ENCODE measurements at regions not wholly inside any gene's neighbourhood (a gene's known extent, or its start where the extent isn't known, plus 50 kb on each side); places are given as distances from the start of the nearest gene placed in this dataset.

GRCh38 chr5:159832073-159832472 is 84.2 kb upstream of the ADRA1B start:
- DNase-seq, result no peak

DNA sequence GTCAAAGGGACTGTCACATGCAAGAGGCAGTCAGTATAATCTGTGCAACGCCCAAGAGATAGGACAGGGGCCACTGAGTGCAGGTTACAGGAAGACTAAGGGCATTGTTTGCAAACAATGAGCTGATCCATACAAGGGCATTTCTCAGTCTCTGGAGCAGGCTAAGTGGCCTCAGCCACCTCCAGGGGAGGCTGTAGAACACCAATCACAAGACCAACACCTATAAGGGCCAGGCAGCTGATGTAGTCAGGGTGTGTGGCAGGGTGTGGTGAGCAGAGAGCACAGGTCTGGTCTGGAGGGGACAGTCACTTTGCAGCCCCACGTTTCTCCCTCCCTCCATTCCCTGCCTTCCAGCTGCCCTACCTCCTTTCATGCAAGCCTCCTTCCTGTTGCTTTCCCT is 83.2 kb upstream of the ADRA1B start:
- DNase-seq, result no peak

- DNase-seq, result no peak
Measured at GRCh38 chr5:159833846-159834245, 82.4 kb upstream of the ADRA1B start.

GRCh38 chr5:159835548-159835947 is 80.7 kb upstream of the ADRA1B start:
- no peak for DNase-seq

- no peak for DNase-seq
Measured at GRCh38 chr5:159836691-159837090, 79.6 kb upstream of the ADRA1B start.

- no peak for DNase-seq
Measured at GRCh38 chr5:159837860-159838259, 78.4 kb upstream of the ADRA1B start.

GRCh38 chr5:159838551-159839222 is 77.6 kb upstream of the ADRA1B start:
- DNase-seq, result no peak

DNA sequence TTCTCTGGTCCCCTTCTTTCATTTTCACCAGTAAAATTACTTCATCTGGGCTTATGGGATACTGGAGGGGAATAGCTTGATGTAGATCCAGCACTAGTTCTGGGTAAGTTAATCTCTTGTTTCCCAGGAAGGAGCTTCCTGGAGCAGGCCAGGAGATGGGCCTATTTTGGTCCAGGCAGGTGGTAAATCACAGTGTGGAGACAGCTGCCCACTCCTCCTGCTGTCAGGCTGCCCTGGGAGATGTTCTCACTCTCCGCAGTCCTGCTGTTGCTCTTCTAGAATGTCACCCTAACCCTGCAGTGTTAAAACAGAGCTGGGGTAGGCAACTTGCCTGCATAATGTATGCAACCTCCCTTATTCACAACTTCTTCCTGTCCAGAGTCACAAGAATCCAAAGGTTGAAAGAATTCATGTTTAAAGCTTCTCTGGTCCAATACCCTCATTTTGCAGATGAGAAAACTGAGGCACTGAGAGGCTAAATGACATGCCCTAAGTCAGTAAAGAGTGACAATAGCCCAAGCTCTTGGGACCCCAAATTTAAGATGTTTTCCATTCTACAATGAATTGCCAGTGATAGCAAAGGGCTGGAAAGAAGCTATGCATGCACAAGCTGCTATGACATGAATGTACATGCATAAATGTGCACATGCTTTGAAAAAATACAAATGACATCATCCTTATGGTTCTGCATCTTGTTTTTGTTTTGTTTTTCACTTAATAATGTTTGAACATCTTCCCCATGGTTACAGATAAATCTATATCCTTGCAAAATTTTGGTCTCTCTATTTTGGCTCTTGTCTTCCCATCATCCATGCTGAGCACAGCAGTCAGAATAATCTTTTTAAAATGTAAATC is 71.8 kb upstream of the ADRA1B start:
- DNase-seq, result no peak

GRCh38 chr5:159849437-159850083 is 66.7 kb upstream of the ADRA1B start:
- no peak for DNase-seq

- DNase-seq, result no peak
Measured at GRCh38 chr5:159850160-159850559, 66.1 kb upstream of the ADRA1B start.

DNA sequence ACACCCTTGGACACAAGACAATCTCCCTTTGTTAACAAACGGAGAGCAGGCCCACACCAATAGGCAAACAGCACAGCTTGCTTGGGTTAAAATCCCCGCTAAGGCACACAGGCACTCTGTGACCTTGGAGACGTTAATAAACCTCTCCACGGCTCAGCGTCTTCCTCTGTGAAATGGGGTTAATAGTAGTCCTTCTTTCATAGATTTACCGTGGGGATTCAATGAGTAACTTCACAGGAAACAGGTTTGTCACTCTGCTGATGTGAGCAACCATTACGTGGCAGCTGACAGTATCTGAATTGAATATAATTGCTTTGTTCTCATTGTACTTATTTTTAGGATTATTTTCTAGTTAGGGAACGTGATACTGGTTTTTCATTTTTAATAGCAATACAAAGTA is 65.2 kb upstream of the ADRA1B start:
- DNase-seq, result no peak

- no peak for DNase-seq
Measured at GRCh38 chr5:159854916-159855315, 61.4 kb upstream of the ADRA1B start.

- DNase-seq, result no peak
Measured at GRCh38 chr5:159855476-159856191, 60.6 kb upstream of the ADRA1B start.

DNA sequence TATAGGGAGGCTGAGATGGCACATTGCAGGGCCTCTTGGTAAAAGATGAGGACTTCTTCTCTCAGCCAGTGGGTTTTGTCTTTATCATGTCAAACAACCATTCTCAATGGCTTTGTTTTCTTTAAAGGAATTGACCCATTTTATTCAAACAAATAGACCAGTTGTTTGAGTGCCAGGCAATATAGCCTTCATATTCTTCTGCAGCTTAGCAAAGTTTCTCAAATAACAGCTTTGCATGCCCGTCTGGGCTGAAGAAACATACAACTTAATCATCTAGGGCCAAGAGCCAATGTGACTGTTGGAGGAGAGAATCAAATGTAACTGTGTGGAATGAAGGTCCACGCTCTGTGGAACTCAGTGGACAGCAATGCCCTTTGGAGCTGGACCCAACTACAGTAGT is 57.4 kb upstream of the ADRA1B start:
- no peak for DNase-seq

GRCh38 chr5:159861086-159861485 is 55.2 kb upstream of the ADRA1B start:
- no peak for DNase-seq

DNA sequence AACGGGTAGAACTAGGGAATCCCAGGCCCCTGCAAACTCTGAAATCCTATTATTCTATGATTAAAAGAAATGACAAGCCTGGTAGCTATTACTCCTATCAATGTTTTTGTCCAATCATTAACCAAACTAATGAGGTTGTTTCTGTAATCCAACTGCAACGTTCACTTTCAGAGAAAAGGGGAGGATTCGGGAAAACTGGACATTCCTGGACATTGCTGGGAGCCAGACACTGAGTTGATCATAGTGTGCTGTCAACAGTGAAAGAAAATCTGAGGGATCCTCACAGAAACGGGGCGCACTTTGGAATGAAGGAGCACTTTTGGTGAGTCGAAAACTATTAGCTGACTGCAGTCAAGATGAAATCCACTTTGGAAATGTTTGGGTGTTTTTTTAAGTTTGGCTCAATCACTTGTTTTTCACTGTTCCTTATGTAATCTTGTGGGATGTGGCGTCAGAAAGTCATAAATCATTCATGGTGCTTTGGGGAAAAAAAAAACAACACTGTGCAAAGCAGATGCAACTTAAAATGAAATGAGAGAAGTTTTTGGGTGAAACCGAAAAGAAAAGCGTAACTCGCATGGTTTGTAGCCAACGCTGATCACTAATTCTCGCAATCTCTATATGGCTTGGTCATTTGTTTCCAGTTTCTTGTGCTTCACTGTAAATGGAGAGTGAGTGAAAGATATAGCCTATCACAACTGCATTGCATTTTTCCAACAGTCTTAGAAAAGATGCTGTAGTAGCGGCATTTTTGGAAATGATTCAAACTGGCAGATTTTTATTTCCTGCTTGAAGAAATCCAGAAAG is 51.2 kb upstream of the ADRA1B start:
- no peak for DNase-seq

DNA sequence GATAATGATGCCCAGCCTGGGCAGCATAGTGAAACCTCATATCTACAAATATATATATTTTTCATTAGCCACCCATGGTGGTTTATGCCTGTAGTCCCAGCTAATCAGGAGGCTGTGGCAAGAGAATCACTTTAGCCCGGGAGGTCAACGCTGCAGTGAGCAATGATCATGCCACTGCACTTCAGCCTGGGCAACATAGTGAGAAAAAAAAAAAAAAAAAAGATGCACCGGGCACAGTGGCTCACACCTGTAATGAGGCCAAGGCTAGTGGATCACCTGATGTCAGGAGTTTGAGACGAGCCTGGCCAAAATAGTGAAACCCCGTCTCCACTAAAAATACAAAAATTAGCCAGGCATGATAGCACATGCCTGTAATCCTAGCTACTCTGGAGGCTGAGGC is 50.2 kb upstream of the ADRA1B start:
- no peak for DNase-seq

Measured in NCI-H1417 treated with DMSO at 0.1 percent for 48 hours (cell line).